ENCODE measurements at regions not wholly inside any gene's neighbourhood (a gene's known extent, or its start where the extent isn't known, plus 50 kb on each side); places are given as distances from the start of the nearest gene placed in this dataset.

- no peak for TF ChIP-seq CTCF (conservative IDR thresholded peaks at IDR 0.05; ENCODE audit: low read length)
- no peak for TF ChIP-seq EZH2phosphoT487 (IDR thresholded peaks at IDR 0.05; ENCODE audit: borderline replicate concordance)
Measured at GRCh38 chr7:25056368-25056767, 68.7 kb downstream of the CYCS start.

All from Loucy (cell line).